ENCODE measurements at regions not wholly inside any gene's neighbourhood (a gene's known extent, or its start where the extent isn't known, plus 50 kb on each side); places are given as distances from the start of the nearest gene placed in this dataset.

DNA sequence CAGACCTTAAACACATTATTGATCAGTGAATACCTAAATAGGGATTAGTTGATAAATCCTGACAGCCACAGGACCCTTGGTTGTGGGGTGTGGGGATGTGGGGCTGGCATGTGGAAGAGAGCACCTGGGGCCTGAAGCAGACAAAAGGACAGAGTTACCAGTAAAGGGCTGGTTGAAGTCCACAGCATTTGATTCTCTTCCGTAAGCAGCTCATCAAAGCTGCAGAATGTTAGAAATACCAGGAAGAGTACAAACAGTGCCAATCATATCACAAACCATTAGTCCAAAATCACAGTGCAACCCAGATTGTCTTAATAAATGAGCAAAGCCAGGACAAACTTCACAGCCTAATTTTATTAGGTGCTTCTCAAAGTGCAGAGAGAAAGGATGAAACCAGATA lies 92.5 kb upstream of the KL start:
- TF ChIP-seq, protein P1, sequence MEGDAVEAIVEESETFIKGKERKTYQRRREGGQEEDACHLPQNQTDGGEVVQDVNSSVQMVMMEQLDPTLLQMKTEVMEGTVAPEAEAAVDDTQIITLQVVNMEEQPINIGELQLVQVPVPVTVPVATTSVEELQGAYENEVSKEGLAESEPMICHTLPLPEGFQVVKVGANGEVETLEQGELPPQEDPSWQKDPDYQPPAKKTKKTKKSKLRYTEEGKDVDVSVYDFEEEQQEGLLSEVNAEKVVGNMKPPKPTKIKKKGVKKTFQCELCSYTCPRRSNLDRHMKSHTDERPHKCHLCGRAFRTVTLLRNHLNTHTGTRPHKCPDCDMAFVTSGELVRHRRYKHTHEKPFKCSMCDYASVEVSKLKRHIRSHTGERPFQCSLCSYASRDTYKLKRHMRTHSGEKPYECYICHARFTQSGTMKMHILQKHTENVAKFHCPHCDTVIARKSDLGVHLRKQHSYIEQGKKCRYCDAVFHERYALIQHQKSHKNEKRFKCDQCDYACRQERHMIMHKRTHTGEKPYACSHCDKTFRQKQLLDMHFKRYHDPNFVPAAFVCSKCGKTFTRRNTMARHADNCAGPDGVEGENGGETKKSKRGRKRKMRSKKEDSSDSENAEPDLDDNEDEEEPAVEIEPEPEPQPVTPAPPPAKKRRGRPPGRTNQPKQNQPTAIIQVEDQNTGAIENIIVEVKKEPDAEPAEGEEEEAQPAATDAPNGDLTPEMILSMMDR (IDR thresholded peaks at IDR 0.05; ENCODE audit: low read length) = no peak
- no peak for TF ChIP-seq EZH2 (IDR thresholded peaks at IDR 0.05; ENCODE audit: borderline replicate concordance, low read length)

Data from OCI-LY1 (cell line).